ENCODE measurements at regions not wholly inside any gene's neighbourhood (a gene's known extent, or its start where the extent isn't known, plus 50 kb on each side); places are given as distances from the start of the nearest gene placed in this dataset.

DNA sequence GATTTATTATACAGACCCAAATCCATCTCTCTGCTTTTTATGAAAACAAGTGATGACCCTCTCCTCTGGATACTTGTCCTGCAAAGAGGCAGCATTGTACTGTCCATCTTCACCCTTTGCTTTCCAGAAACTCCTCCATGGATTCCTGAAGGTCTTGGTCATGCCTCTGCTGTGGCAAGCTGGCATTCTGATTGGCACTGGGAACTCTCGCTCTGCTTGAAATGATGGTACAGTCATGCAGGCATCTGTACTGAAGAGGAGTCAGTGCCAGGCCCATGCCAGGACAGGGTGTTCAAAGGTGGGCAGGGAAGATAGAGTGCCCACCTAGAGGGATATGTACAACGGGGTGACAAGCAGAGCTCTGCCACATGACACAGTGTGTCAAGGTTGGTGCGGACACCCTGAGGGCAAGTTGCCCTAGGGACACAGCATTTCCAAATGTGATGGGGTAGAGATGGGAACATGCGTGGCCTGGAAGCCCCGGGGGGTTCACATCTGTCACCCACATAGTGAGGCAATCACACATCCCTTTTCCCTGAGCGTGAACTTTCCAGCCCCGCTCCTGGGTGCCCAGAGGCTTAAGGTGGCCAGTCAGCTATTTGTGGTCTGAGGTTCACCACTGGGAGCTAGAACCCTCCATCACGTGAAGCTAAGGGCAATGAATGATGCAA, 235.7 kb upstream of the TCERG1L start:
- TF ChIP-seq CTCF (IDR thresholded peaks at IDR 0.05): no peak
- TF ChIP-seq POLR2A (IDR thresholded peaks at IDR 0.05): no peak
- TF ChIP-seq EP300 (IDR thresholded peaks at IDR 0.05): no peak
- TF ChIP-seq POLR2AphosphoS5 (IDR thresholded peaks at IDR 0.05): no peak

Measured in gastroesophageal sphincter (tissue), 3 donors.